Neural progenitor cell (in vitro differentiated cells): ENCODE measurements at regions not wholly inside any gene's neighbourhood (a gene's known extent, or its start where the extent isn't known, plus 50 kb on each side); places are given as distances from the start of the nearest gene placed in this dataset.
"Not testable (repeated sequence)": the region's sequence is repeated elsewhere in the genome, so short reads cannot be mapped to it uniquely, and the experiment has no call there.

Experiments
- DNase-seq: peaks from one replicate; pipeline ENCODE4 v3.0.0-alpha.2; 2016; ENCODE audit warnings: low spot score
- H2AFZ ChIP-seq: fragments of 200-600 bp; sonication (generic); replicated peaks from 2 replicates; pipeline ENCODE4 v1.6.1; 2016; ENCODE audit warnings: antibody characterized with exemption
- H3F3A ChIP-seq: fragments of 200-600 bp; sonication (generic); 2 replicates; pipeline ENCODE4 v1.6.1; 2016; ENCODE audit warnings: antibody characterized with exemption, low read depth
- H3K27ac ChIP-seq: fragments of 200-600 bp; sonication (generic); 2 replicates; pipeline ENCODE4 v1.5.1; 2016; ENCODE audit warnings: mild to moderate bottlenecking
- H3K27me3 ChIP-seq: fragments of 200-600 bp; sonication (generic); 2 replicates; pipeline ENCODE4 v1.6.1; 2016; ENCODE audit warnings: mild to moderate bottlenecking, moderate library complexity
- H3K36me3 ChIP-seq: fragments of 200-600 bp; sonication (generic); 2 replicates; pipeline ENCODE4 v1.5.1; 2016
- H3K4me1 ChIP-seq: fragments of 200-600 bp; sonication (generic); 2 replicates; pipeline ENCODE4 v1.6.1; 2016; ENCODE audit warnings: mixed run types
- H3K4me2 ChIP-seq: fragments of 200-600 bp; sonication (generic); 2 replicates; pipeline ENCODE4 v1.6.1; 2016
- H3K4me3 ChIP-seq: fragments of 200-600 bp; sonication (generic); 2 replicates; pipeline ENCODE4 v1.5.1; 2016
- H3K79me2 ChIP-seq: fragments of 200-600 bp; sonication (generic); 2 replicates; pipeline ENCODE4 v1.6.1; 2016; ENCODE audit warnings: low read depth
- H3K9ac ChIP-seq: fragments of 200-600 bp; sonication (generic); 2 replicates; pipeline ENCODE4 v1.6.1; 2016
- H3K9me3 ChIP-seq: fragments of 200-600 bp; sonication (generic); 2 replicates; pipeline ENCODE4 v1.5.1; 2016; ENCODE audit warnings: low read depth
- H4K20me1 ChIP-seq: fragments of 200-600 bp; sonication (generic); 2 replicates; pipeline ENCODE4 v1.6.1; 2016; ENCODE audit warnings: low read depth
- H3K27ac Mint-ChIP-seq: 3 replicates; pipeline ENCODE4 v1.8.0; 2021; ENCODE audit warnings: mixed read lengths
- H3K27me3 Mint-ChIP-seq: 2 replicates; pipeline ENCODE4 v1.8.0; 2022; ENCODE audit warnings: low read depth, mild to moderate bottlenecking, inconsistent platforms, moderate library complexity, mixed read lengths; ENCODE audit not compliant: insufficient read depth
- H3K36me3 Mint-ChIP-seq: 3 replicates; pipeline ENCODE4 v1.8.0; 2021; ENCODE audit warnings: mixed read lengths
- H3K4me1 Mint-ChIP-seq: 3 replicates; pipeline ENCODE4 v1.8.0; 2021; ENCODE audit warnings: mixed read lengths
- H3K4me3 Mint-ChIP-seq: 3 replicates; pipeline ENCODE4 v1.8.0; 2021; ENCODE audit warnings: mild to moderate bottlenecking, moderate library complexity, mixed read lengths
- H3K9me3 Mint-ChIP-seq: 3 replicates; pipeline ENCODE4 v1.8.0; 2020; ENCODE audit warnings: mixed read lengths
- EZH2 ChIP-seq: fragments of 200-600 bp; sonication (generic); IDR thresholded peaks from 2 replicates; pipeline ENCODE4 v1.6.1; 2017; ENCODE audit warnings: antibody characterized with exemption, mild to moderate bottlenecking, moderate library complexity
- EZH2phosphoT487 ChIP-seq: fragments of 200-600 bp; sonication (generic); IDR thresholded peaks from 2 replicates; pipeline ENCODE4 v1.6.1; 2017; ENCODE audit warnings: antibody characterized with exemption
- TF ChIP-seq, protein P1 (sequence below): fragments of 200-600 bp; sonication (generic); IDR thresholded peaks from 2 replicates; pipeline ENCODE4 v1.5.1; 2017; ENCODE audit warnings: antibody characterized with exemption, mild to moderate bottlenecking

GRCh38 chr1:95659588-95659987 lies 425.6 kb downstream of the RWDD3 start:
- H3K4me1 ChIP-seq, result peaks cover 6% of the 10 kb centered on the region
- H3F3A ChIP-seq, result no peaks in the 10 kb centered on the region
- no peaks in the 10 kb centered on the region for H4K20me1 ChIP-seq
- H3K27ac ChIP-seq, result no peak overlapping the region
- Mint-ChIP-seq H3K4me1 (peaks cover 11% of the 10 kb centered on the region), H3K27ac (no peak overlapping the region), H3K4me3 (no peak overlapping the region), H3K36me3 (peaks cover 3% of the 10 kb centered on the region), H3K27me3 (no peaks in the 10 kb centered on the region), H3K9me3 (peaks cover 6% of the 10 kb centered on the region)
- no peaks in the 10 kb centered on the region for H3K27me3 ChIP-seq
- no peak overlapping the region for H3K4me3 ChIP-seq
- no peaks in the 10 kb centered on the region for H3K79me2 ChIP-seq
- no peak for DNase-seq
- H3K9me3 ChIP-seq, result peaks cover 8% of the 10 kb centered on the region
- no peak overlapping the region for H3K9ac ChIP-seq
- H2AFZ ChIP-seq, result no peak overlapping the region
- TF ChIP-seq EZH2phosphoT487, result no peak
- TF ChIP-seq, protein P1, sequence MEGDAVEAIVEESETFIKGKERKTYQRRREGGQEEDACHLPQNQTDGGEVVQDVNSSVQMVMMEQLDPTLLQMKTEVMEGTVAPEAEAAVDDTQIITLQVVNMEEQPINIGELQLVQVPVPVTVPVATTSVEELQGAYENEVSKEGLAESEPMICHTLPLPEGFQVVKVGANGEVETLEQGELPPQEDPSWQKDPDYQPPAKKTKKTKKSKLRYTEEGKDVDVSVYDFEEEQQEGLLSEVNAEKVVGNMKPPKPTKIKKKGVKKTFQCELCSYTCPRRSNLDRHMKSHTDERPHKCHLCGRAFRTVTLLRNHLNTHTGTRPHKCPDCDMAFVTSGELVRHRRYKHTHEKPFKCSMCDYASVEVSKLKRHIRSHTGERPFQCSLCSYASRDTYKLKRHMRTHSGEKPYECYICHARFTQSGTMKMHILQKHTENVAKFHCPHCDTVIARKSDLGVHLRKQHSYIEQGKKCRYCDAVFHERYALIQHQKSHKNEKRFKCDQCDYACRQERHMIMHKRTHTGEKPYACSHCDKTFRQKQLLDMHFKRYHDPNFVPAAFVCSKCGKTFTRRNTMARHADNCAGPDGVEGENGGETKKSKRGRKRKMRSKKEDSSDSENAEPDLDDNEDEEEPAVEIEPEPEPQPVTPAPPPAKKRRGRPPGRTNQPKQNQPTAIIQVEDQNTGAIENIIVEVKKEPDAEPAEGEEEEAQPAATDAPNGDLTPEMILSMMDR, result no peak
- no peak for TF ChIP-seq EZH2
- no peaks in the 10 kb centered on the region for H3K36me3 ChIP-seq
- no peak overlapping the region for H3K4me2 ChIP-seq

DNA sequence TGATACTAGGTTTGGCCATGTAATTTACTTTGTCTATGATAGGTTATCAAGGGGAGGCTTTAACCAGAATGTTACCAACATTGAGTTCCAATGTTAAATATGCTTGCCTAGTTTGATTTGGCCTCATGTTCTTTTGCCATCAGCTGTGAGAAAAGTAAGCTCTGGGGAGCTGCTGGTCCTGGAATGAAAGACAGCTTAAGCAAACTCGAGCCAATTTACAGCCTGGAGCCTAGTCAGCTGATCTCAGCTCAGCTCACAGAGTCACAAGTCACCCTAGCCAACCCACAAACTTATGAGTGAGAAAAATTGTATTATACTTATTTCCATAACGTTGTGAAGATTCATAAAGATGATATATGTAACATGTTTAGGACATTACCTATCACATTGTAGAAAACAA lies 426.7 kb downstream of the RWDD3 start:
- Histone ChIP-seq H3K4me3 (no peak overlapping the region), H3K9me3 (peaks cover 8% of the 10 kb centered on the region), H2AFZ (no peak overlapping the region), H3K79me2 (no peaks in the 10 kb centered on the region), H3K27ac (no peak overlapping the region), H3F3A (no peaks in the 10 kb centered on the region), H3K4me1 (no peaks in the 10 kb centered on the region), H3K36me3 (no peaks in the 10 kb centered on the region), H3K4me2 (no peak overlapping the region), H3K9ac (no peak overlapping the region), H4K20me1 (no peaks in the 10 kb centered on the region), H3K27me3 (no peaks in the 10 kb centered on the region)
- H3K4me1 Mint-ChIP-seq, result peaks cover under 1% of the 10 kb centered on the region
- H3K27ac Mint-ChIP-seq, result no peak overlapping the region
- peaks cover 3% of the 10 kb centered on the region for H3K36me3 Mint-ChIP-seq
- DNase-seq, result no peak
- peaks cover 6% of the 10 kb centered on the region for H3K9me3 Mint-ChIP-seq
- TF ChIP-seq, protein P1, result no peak
- TF ChIP-seq EZH2phosphoT487 (no peak), EZH2 (no peak)
- H3K4me3 Mint-ChIP-seq, result no peak overlapping the region
- no peaks in the 10 kb centered on the region for H3K27me3 Mint-ChIP-seq

- H3K9me3 Mint-ChIP-seq, H3K4me2 ChIP-seq, H3K4me1 Mint-ChIP-seq, H3K27ac Mint-ChIP-seq, H3K4me3 Mint-ChIP-seq, H3K4me3 ChIP-seq, H2AFZ ChIP-seq, H3K4me1 ChIP-seq, H3K27me3 Mint-ChIP-seq, H3K79me2 ChIP-seq, DNase-seq, H3K27ac ChIP-seq, H3F3A ChIP-seq, H3K9me3 ChIP-seq, H3K9ac ChIP-seq, H3K27me3 ChIP-seq, H3K36me3 ChIP-seq, H3K36me3 Mint-ChIP-seq, H4K20me1 ChIP-seq: not testable (repeated sequence)
Observed at GRCh38 chr1:95663530-95663929, 429.5 kb downstream of the RWDD3 start.

DNA sequence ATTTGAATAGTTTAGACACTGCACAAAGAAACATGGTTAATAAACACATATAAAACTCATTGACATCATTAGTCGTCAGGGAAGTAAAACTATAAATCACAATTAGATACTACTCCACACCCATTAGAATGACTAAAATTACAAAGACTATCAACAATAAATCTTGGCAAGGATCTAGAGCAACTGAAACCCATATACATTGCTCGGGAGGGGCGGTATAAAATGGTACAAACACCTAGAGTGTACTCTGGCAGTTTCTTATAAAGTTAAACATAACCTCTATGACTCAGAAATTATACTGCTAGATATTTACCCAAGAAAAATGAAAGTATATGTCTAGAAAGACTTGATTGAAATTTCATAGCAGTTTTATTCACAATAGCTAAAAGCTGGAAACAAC lies 434.2 kb downstream of the RWDD3 start:
- no peaks in the 10 kb centered on the region for H3K27me3 ChIP-seq
- H3K4me3 ChIP-seq, result no peak overlapping the region
- H3K4me3 Mint-ChIP-seq, result no peak overlapping the region
- no peak overlapping the region for H3K9ac ChIP-seq
- no peaks in the 10 kb centered on the region for H3K9me3 Mint-ChIP-seq
- no peaks in the 10 kb centered on the region for H3K27me3 Mint-ChIP-seq
- no peaks in the 10 kb centered on the region for H4K20me1 ChIP-seq
- H3K9me3 ChIP-seq, result no peaks in the 10 kb centered on the region
- no peaks in the 10 kb centered on the region for H3K4me1 Mint-ChIP-seq
- H3K4me1 ChIP-seq, result no peaks in the 10 kb centered on the region
- no peak overlapping the region for H2AFZ ChIP-seq
- no peak overlapping the region for H3K27ac Mint-ChIP-seq
- no peak for TF ChIP-seq EZH2
- no peak for TF ChIP-seq EZH2phosphoT487
- TF ChIP-seq, protein P1, result no peak
- no peak for DNase-seq
- no peaks in the 10 kb centered on the region for H3K36me3 ChIP-seq
- H3K27ac ChIP-seq, result no peak overlapping the region
- no peaks in the 10 kb centered on the region for H3K36me3 Mint-ChIP-seq
- no peaks in the 10 kb centered on the region for H3K79me2 ChIP-seq
- H3K4me2 ChIP-seq, result no peak overlapping the region
- H3F3A ChIP-seq, result no peaks in the 10 kb centered on the region

- H3K9me3 ChIP-seq, H3K4me1 ChIP-seq, H3K4me3 ChIP-seq, DNase-seq, H3K27me3 Mint-ChIP-seq, H3K36me3 Mint-ChIP-seq, H3K27ac ChIP-seq, H3K79me2 ChIP-seq, H3K36me3 ChIP-seq, H3K9me3 Mint-ChIP-seq, H2AFZ ChIP-seq, H4K20me1 ChIP-seq, H3K4me2 ChIP-seq, H3F3A ChIP-seq, H3K27ac Mint-ChIP-seq, H3K9ac ChIP-seq, H3K4me3 Mint-ChIP-seq, H3K4me1 Mint-ChIP-seq, H3K27me3 ChIP-seq: not testable (repeated sequence)
Observed at GRCh38 chr1:95669638-95670037, 435.6 kb downstream of the RWDD3 start.
